HEK293T (cell line): ENCODE measurements at regions not wholly inside any gene's neighbourhood (a gene's known extent, or its start where the extent isn't known, plus 50 kb on each side); places are given as distances from the start of the nearest gene placed in this dataset.

Source experiments
- BHLHE40 ChIP-seq: fragments of 450-650 bp; IDR thresholded peaks from 2 replicates; pipeline ENCODE4 v1.6.1; 2016; ENCODE audit warnings: mild to moderate bottlenecking, moderate library complexity, borderline replicate concordance
- FOXA1 ChIP-seq: fragments of 450-650 bp; IDR thresholded peaks from 2 replicates; pipeline ENCODE4 v1.6.1; 2016; ENCODE audit warnings: mild to moderate bottlenecking
- FOXK2 ChIP-seq: fragments of 450-650 bp; IDR thresholded peaks from 2 replicates; pipeline ENCODE4 v1.6.1; 2016; ENCODE audit warnings: mild to moderate bottlenecking
- FOXM1 ChIP-seq: fragments of 450-650 bp; IDR thresholded peaks from 2 replicates; pipeline ENCODE4 v1.6.1; 2017; ENCODE audit warnings: mild to moderate bottlenecking, borderline replicate concordance
- HDGF ChIP-seq: fragments of 450-650 bp; IDR thresholded peaks from 2 replicates; pipeline ENCODE4 v1.6.1; 2017; ENCODE audit warnings: antibody characterized with exemption, borderline replicate concordance
- L3MBTL2 ChIP-seq: fragments of 450-650 bp; conservative IDR thresholded peaks from 2 replicates; pipeline ENCODE4 v1.6.1; 2016; ENCODE audit warnings: mild to moderate bottlenecking
- NFRKB ChIP-seq: fragments of 450-650 bp; IDR thresholded peaks from 2 replicates; pipeline ENCODE4 v1.6.1; 2016; ENCODE audit warnings: mild to moderate bottlenecking, moderate library complexity
- SP1 ChIP-seq: fragments of 450-650 bp; IDR thresholded peaks from 2 replicates; pipeline ENCODE4 v1.6.1; 2017
- SUZ12 ChIP-seq: fragments of 450-650 bp; IDR thresholded peaks from 2 replicates; pipeline ENCODE4 v1.6.1; 2016; ENCODE audit warnings: mild to moderate bottlenecking
- ZNF384 ChIP-seq: fragments of 450-650 bp; IDR thresholded peaks from 2 replicates; pipeline ENCODE4 v1.6.1; 2016
- TF ChIP-seq, protein P1 (sequence below): fragments of 450-650 bp; IDR thresholded peaks from 2 replicates; pipeline ENCODE4 v1.6.1; 2016

GRCh38 chr2:6060992-6061663 lies 368.9 kb downstream of the SOX11 start:
- TF ChIP-seq FOXM1 (no peak), ZNF384 (no peak), BHLHE40 (no peak), NFRKB (no peak), L3MBTL2 (no peak), FOXA1 (no peak), FOXK2 (no peak), SP1 (no peak), HDGF (no peak), SUZ12 (no peak)
- TF ChIP-seq, protein P1, sequence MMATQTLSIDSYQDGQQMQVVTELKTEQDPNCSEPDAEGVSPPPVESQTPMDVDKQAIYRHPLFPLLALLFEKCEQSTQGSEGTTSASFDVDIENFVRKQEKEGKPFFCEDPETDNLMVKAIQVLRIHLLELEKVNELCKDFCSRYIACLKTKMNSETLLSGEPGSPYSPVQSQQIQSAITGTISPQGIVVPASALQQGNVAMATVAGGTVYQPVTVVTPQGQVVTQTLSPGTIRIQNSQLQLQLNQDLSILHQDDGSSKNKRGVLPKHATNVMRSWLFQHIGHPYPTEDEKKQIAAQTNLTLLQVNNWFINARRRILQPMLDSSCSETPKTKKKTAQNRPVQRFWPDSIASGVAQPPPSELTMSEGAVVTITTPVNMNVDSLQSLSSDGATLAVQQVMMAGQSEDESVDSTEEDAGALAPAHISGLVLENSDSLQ: no peak
